GM12874 (cell line): ENCODE measurements at regions not wholly inside any gene's neighbourhood (a gene's known extent, or its start where the extent isn't known, plus 50 kb on each side); places are given as distances from the start of the nearest gene placed in this dataset.

Experiments
- CTCF ChIP-seq: IDR thresholded peaks from 2 replicates; pipeline ENCODE4 v1.5.1; 2011; ENCODE audit warnings: low read depth, mild to moderate bottlenecking, control low read depth, low read length, moderate library complexity; ENCODE audit not compliant: insufficient read depth

DNA sequence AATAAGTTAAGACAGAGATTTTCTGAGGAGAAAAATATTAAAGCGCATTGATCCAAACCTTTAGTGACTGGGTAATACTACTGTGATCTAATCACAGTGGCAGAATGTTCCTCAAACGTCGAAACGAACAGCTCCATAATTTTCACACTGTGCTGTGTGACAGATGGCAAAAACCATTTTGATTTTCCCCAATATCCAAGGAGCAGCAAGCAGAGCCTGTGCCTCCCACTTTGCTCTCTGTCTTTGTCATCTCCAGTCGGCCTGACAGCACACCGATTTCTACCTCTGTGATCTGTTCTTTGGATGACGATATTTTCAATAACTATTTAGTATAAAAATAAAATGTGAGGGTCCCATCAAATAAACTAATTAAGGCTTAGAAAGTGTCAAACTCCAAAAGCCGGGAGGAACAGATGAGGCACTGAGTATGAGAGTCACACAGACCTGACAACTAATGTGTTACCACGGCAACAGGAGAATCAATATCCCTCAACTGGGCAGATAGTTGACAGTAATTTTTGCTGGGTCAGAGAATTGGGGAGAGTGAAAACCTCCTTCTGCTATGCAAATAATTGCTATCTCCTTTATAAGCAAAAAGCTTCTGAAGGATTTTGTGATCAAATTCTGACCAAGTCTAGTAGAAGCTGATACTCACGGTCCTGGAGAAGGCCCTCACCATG lies 489.1 kb upstream of the CFAP20DC start:
- no peak for TF ChIP-seq CTCF

GRCh38 chr3:59535791-59536221 lies 486.0 kb upstream of the CFAP20DC start:
- TF ChIP-seq CTCF = no peak

- no peak for TF ChIP-seq CTCF
Observed at GRCh38 chr3:59531994-59532393, 482.2 kb upstream of the CFAP20DC start.

DNA sequence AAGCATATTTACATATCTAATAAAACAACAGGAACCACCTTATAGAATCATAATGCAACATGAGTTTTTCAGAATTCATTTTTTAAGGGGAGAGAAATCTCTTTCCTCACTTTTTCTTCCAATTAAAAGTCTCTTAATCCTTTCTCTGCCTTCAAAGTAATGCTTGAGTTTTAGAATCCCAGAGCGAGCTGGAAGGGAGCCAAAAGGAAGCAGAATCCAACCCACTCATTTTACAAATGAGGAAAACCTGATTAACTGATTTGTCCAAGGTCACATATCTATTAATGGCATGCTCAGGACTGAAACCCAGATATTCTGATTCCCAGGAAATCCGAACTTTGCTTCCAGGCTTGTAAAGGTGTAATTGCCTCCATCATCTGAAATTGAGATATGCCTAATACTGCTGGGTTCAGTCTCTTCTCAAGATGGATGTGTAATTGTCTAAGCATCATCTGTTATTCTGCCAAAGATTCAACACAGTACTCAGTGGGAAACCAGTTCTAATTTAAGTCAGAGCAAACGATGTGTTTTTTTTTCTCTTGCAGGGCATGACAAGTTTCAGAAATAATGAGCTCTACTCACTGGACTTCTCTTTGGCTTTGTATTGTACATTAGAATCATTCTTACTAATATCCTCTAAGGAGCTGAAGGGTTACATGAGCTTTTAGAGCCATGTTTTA lies 481.4 kb upstream of the CFAP20DC start:
- no peak for TF ChIP-seq CTCF

DNA sequence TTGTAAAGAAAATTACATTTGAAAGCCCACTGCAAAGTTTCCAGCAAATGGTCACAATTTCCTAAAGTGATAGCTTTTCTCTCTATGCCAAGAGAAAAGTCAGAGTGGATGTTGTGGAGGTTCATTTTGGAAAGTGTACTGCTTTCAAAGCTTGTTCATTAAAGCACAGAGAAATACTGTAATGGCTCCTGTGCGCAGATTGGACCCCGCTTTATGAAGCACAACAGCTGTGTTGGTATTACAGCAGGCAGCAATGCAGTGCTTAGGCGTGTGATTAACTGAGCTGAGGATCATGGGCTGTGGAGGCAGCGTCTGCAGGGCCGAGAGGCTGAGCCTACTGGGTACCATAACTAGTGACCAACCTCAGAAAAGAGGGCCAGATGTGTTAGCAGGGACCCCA lies 478.4 kb upstream of the CFAP20DC start:
- TF ChIP-seq CTCF = no peak

GRCh38 chr3:59527493-59527892 lies 477.7 kb upstream of the CFAP20DC start:
- TF ChIP-seq CTCF = no peak

GRCh38 chr3:59526999-59527398 lies 477.2 kb upstream of the CFAP20DC start:
- TF ChIP-seq CTCF = no peak
